Testis (tissue), 2 donors: ENCODE measurements at regions not wholly inside any gene's neighbourhood (a gene's known extent, or its start where the extent isn't known, plus 50 kb on each side); places are given as distances from the start of the nearest gene placed in this dataset.

Experiments
- DNase-seq: peaks from one replicate; pipeline ENCODE4 v3.0.0-alpha.2; 2019
- H3K27ac ChIP-seq, 2 donors: fragments of 200-600 bp; sonication (generic); one replicate each; pipeline ENCODE4 v1.5.1; 2019
- H3K27me3 ChIP-seq: fragments of 200-600 bp; sonication (generic); one replicate; pipeline ENCODE4 v1.5.1; 2019
- H3K36me3 ChIP-seq: fragments of 200-600 bp; sonication (generic); one replicate; pipeline ENCODE4 v1.5.1; 2017; ENCODE audit warnings: low read depth; ENCODE audit errors: missing control alignments
- H3K4me1 ChIP-seq: fragments of 200-600 bp; sonication (generic); one replicate; pipeline ENCODE4 v1.5.1; 2019
- H3K4me3 ChIP-seq, 2 donors: fragments of 200-600 bp; sonication (generic); one replicate each; pipeline ENCODE4 v1.5.1; 2017 to 2019
- H3K9me3 ChIP-seq: fragments of 200-600 bp; sonication (generic); one replicate; pipeline ENCODE4 v1.5.1; 2017
- POLR2A ChIP-seq: fragments of 450-650 bp; IDR thresholded peaks from one replicate; pipeline ENCODE4 v1.6.1; 2017; ENCODE audit warnings: antibody characterized with exemption, mild to moderate bottlenecking, moderate library complexity
- WGBS, 2 donors: methylation state at CpG; one replicate each; pipeline ENCODE4 v1.1.5; 2018; 5-methylcytosine and 5-hydroxymethylcytosine counted together
- intact Hi-C: fragments of 100-400 bp; cut with DNase I; formaldehyde crosslinking; loops from one replicate; pipeline ENCODE4 v1.15.1; 2023; ENCODE audit warnings: low total_unique reads
- TF ChIP-seq, protein P1 (sequence below), 3 experiments: fragments of 450-650 bp in 2 of 3; fragments of 200-600 bp in 1 of 3; sonication (generic) in 1 of 3; IDR thresholded peaks; one replicate each; pipeline ENCODE4 v1.5.1; 2016 to 2019; ENCODE audit warnings: antibody characterized with exemption in 3 of 3, mild to moderate bottlenecking in 2 of 3, moderate library complexity in 1 of 3

DNA sequence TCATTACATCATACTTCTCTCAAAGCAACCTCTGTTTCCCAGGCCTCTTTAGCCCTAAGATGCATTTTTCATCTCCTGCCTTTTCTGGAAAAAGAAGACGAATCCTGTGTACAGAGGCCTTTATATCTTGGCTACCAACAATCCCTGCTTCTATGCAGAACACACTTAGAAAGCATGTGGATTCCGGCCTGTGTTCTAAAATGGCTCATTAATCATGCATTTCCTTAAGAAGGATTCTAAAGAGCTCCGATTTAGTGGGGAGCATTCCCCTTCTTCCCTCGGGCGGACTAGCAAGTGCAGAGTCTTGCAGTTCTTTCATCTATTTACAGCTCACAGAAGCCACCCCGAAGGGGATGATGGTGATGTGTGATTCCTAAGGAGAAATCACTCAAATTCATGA, 1212.9 kb downstream of the TYW1 start:
- WGBS, 2 donors, result 80 to 90% methylated on average over 6 of the region's 6 CpGs
- intact Hi-C loops, result no loop called here
- Histone ChIP-seq H3K27me3 (no peaks in the 10 kb centered on the region), H3K27ac (no peak overlapping the region), H3K4me3 (no peak overlapping the region), H3K9me3 (no peaks in the 10 kb centered on the region), H3K4me1 (no peaks in the 10 kb centered on the region), H3K36me3 (no peaks in the 10 kb centered on the region)
- TF ChIP-seq, protein P1, sequence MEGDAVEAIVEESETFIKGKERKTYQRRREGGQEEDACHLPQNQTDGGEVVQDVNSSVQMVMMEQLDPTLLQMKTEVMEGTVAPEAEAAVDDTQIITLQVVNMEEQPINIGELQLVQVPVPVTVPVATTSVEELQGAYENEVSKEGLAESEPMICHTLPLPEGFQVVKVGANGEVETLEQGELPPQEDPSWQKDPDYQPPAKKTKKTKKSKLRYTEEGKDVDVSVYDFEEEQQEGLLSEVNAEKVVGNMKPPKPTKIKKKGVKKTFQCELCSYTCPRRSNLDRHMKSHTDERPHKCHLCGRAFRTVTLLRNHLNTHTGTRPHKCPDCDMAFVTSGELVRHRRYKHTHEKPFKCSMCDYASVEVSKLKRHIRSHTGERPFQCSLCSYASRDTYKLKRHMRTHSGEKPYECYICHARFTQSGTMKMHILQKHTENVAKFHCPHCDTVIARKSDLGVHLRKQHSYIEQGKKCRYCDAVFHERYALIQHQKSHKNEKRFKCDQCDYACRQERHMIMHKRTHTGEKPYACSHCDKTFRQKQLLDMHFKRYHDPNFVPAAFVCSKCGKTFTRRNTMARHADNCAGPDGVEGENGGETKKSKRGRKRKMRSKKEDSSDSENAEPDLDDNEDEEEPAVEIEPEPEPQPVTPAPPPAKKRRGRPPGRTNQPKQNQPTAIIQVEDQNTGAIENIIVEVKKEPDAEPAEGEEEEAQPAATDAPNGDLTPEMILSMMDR (IDR thresholded peaks at IDR 0.05), result no peak
- no peak for TF ChIP-seq POLR2A
- DNase-seq, result no peak

DNA sequence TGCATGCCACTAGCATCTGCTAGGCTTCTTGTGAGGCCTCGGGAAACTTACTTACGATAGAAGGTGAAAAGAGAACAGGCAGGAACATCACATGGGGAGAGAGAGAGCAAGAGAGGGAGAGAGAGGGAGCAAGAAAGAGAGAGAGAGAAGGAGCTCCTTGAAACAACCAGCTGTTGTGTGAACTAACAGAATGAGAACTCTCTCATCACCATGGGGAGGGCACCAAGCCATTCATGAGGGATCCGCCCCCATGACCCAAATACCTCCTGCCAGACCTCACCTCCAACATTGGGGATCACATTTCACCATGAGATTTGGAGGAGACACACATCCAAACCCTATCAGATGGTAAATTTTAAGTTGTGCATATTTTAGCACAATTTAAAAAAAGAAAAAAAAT, 1217.2 kb downstream of the TYW1 start:
- Histone ChIP-seq H3K36me3 (no peaks in the 10 kb centered on the region), H3K4me3 (no peak overlapping the region), H3K4me1 (no peaks in the 10 kb centered on the region), H3K9me3 (no peaks in the 10 kb centered on the region), H3K27ac (no peak overlapping the region), H3K27me3 (no peaks in the 10 kb centered on the region)
- intact Hi-C loops, result no loop called here
- no peak for TF ChIP-seq POLR2A
- DNase-seq, result no peak
- 90 to 96% methylated on average over 3 of the region's 3 CpGs for WGBS, 2 donors

DNA sequence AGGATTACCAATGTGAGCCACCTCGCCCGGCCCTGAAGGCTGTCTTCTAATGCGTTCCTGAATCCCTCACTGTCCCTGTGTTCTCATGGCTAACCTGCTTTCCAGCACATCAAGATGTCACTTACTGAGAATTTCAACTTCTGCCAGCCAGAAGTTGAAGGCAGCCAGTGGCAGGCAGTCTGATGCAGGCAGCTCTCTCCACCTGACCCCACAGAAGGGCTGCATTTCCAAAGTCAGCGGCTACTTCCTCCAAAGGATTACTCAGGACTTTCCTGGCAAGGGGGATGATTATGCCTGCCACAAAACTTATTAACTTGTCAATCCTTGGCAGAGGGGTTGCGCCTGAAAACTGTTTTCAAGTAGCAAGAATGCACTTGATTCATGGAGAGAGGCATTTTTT, 1219.4 kb downstream of the TYW1 start:
- TF ChIP-seq, protein P1 (IDR thresholded peaks at IDR 0.05), result no peak
- no peak for TF ChIP-seq POLR2A
- WGBS, 2 donors, result 85 to 90% methylated on average over 5 of the region's 5 CpGs
- no peak overlapping the region for H3K27ac ChIP-seq

DNA sequence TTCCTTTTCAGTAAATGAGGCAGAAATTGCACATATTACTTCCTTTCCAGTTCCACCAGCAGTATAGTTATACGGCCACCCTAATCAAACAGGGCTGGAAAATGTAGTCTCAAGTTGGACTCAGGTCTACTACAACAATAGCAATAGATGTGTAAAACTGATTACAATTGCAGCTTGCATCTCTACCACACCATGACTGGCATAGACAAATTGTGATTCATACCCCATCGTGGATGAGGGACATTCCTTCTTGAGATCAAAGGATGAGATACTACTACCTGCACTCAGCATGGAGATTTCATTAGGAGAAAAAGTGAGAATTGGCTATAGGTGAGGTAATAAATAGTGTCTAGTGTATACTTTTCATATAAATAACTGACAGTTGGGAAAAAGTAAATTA, 1220.8 kb downstream of the TYW1 start:
- intact Hi-C loops, result no loop called here
- Histone ChIP-seq H3K4me3 (no peak overlapping the region), H3K4me1 (no peaks in the 10 kb centered on the region), H3K9me3 (no peaks in the 10 kb centered on the region), H3K27ac (no peak overlapping the region), H3K36me3 (no peaks in the 10 kb centered on the region), H3K27me3 (no peaks in the 10 kb centered on the region)
- 93% methylated on average over 2 of the region's 2 CpGs for WGBS, 2 donors
- TF ChIP-seq, protein P1 (IDR thresholded peaks at IDR 0.05), result no peak
- TF ChIP-seq POLR2A, result no peak
- no peak for DNase-seq

More for the DNA sequence above, 1219.4 kb downstream of the TYW1 start:
- H3K4me3 ChIP-seq, result no peak overlapping the region
- no peaks in the 10 kb centered on the region for H3K4me1 ChIP-seq
- DNase-seq, result no peak
- no peaks in the 10 kb centered on the region for H3K9me3 ChIP-seq
- no peaks in the 10 kb centered on the region for H3K27me3 ChIP-seq
- intact Hi-C loops, result no loop called here
- no peaks in the 10 kb centered on the region for H3K36me3 ChIP-seq

DNA sequence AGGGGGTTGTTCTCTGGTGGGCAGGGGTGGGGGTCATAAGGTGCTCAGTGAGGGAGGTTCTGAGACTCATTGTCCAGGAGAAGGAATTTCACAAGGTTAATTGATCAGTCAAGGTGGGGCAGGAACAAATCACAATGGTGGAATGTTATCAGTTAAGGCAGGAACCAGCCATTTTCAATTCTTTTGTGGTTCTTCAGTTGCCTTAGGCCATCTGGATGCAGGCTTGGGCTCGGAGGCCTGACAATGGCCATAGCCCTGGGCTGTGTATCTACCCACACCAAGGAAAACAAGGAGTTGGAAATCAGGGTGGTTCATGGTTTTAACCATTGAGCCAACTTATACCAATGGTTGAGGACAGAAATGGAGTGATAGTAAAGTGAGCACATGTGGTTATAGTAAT, 1221.8 kb downstream of the TYW1 start:
- 93 to 100% methylated on average over 1 of the region's 1 CpG for WGBS, 2 donors
- intact Hi-C loops, result no loop called here
- TF ChIP-seq, protein P1 (IDR thresholded peaks at IDR 0.05), result no peak
- TF ChIP-seq POLR2A, result no peak
- Histone ChIP-seq H3K4me1 (no peaks in the 10 kb centered on the region), H3K9me3 (no peaks in the 10 kb centered on the region), H3K27me3 (no peaks in the 10 kb centered on the region), H3K4me3 (no peak overlapping the region), H3K36me3 (no peaks in the 10 kb centered on the region), H3K27ac (no peak overlapping the region)
- no peak for DNase-seq
